ENCODE measurements at regions not wholly inside any gene's neighbourhood (a gene's known extent, or its start where the extent isn't known, plus 50 kb on each side); places are given as distances from the start of the nearest gene placed in this dataset.

- TF ChIP-seq CTCF (IDR thresholded peaks at IDR 0.05) (no peak), EZH2 (IDR thresholded peaks at IDR 0.05; ENCODE audit: borderline replicate concordance, insufficient read depth, low read depth, low read length, poor library complexity, severe bottlenecking) (no peak)
Measured at GRCh38 chr13:108376308-108376707, 106.8 kb downstream of the TNFSF13B start.
